ENCODE measurements at regions not wholly inside any gene's neighbourhood (a gene's known extent, or its start where the extent isn't known, plus 50 kb on each side); places are given as distances from the start of the nearest gene placed in this dataset.
"Not testable (repeated sequence)": the region's sequence is repeated elsewhere in the genome, so short reads cannot be mapped to it uniquely, and the experiment has no call there.

DNA sequence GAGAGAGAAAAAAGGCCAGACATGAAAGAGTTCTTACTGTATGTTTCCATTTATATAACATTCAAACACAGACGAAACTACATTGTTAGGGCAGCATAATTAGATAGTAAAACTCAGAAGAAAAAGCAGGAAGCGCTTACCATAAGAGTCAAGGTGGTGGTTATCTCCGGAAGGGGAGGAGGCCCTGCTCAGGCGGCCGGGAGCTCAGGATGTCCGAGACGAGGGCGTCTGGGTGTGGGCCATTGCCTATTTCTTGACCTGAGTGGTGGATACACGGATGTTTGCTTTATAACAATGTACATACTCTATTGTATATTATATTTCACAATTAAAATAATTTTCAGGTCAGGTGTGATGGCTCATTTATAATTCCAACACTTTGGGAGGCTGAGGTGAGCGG, 80.9 kb upstream of the COL5A1 start:
- no peak for DNase-seq (ENCODE audit: low spot score)

DNA sequence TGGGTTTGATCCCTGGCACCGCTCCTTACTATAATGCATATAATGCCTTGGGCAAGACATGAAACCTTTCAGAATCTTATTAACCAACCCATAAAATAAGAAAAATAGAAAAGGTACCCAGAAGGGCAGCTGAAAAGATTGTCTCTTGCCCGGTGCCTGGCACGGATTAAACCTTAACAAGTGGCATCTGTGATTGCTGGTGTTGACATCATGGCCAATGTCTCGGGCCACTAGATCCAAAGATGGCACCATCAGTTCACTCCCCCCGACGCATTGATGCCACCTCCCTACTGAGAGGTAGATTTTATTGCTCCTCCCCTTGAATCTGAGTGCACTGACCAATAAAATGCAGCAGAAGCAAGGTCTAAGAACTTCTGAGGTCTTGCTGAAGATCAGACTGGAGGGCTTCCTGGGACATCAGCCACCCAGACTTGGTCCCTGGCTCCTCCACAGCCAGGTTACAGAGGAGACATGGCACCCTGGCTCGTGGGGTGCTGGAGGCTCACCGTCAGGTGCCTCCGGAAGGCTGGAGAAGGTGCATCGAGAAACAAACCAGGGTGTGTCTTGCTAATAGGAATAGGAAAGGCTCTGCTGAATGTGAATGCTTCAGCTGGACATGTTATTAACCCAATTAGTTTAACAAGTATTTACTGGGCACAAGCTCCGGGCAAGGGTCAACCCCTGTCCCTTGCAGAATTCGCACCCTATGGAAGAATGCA, 80.0 kb upstream of the COL5A1 start:
- no peak for DNase-seq (ENCODE audit: low spot score)

DNA sequence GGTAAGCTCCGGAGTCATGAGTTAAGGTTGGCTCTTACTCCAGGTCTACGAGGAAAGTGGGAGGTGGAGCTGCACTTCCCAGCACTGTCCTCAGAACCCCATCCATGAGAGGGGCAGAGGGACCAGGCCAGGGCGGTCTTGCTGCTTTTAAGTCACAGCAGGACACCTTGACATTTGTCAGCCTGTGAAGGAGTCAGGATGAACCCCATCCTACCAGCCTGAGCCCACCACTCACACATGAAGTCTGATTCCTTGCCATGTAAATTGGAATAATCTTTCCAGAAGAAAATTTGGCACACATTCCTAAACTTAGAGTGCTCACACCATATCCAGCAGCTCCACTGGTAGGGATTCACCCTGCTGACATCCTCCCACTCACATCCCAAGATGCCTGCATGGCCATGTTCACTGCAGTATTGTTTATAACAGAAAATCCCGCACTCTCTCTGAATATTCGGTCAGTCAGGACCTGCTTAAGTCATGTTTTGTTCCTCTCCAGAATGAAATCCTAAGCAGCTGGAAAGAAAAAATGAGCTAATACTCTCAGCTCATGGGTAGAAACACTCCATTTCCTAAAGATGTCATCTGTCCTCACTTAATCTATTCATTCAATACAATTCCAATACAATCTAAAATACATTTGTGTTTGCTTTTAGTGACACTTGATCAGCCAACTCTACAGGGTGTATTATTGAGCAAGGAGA, 79.3 kb upstream of the COL5A1 start:
- no peak for DNase-seq (ENCODE audit: low spot score)

DNA sequence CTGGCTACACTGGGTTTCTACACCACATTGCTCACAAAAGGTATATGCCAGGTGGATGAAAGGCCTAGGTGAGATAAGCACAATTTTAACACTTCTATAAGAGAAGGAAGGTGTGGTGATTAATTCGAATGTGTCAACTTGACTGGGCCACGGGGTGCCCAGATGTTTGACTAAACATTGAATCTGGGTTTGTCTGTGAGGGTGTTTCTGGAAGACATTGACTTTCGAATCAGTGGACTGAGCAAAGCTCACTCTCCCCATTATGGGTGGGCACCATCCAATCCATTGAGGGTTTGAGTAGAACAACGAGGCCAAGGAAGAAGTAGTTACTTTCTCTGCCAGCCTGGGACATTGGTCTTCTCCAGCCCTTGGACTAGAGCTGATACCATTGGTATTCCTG, 78.2 kb upstream of the COL5A1 start:
- no peak for DNase-seq (ENCODE audit: low spot score)

DNA sequence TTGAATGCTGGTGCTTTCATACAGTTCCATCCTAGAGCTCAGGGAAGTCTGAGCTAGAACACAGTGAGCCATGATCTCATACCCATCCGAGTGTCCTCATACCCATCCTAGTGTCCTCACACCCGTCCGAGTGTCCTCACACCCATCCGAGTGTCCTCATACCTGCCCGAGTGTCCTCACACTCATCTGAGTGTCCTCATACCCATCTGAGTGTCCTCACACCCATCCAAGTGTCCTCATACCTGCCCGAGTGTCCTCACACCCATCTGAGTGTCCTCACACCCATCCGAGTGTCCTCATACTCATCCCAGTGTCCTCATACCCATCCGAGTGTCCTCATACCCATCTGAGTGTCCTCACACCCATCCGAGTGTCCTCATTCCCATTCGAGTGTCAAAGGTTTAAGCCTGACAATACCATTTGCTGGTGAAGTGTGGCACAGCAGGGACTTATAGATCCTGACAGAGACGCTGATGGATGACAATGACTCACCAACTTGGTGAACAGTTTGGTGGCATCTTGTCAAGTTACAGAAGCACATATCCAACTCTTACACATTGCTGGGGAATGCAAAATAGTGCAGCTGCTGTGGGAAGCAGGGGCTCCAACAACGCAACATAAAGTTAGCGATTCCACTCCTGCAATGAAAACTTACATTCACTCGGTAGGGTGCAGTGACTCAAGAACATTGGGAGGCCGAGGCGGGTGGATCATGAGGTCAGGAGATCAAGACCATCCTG, 77.0 kb upstream of the COL5A1 start:
- DNase-seq (ENCODE audit: low spot score) = peak; percentile 99

DNA sequence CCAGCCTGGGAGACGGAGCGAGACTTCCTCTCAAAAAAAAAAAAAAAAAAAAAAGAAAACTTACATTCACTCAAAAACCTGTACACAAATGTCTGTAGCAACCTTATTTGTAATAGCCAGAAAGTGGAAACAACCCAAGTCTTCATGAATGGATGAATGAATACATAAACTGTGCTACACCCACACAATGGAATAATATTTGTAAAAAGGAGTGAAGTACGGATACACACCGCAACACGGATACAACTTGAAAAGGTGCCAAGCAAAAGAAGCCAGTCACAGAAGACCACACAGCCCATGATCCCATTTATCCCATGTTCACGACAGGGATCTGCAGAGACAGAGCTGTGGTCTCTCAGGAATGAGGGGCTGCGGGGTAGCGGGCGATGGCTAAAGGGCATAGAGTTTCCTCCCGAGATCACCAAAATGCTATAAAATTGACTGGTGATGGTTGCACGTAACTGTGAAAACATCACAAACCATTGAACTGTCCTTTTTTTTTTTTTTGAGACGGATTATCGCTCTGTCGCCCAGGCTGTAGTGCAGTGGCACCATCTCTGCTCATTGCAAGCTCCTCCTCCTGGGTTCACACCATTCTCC, 76.2 kb upstream of the COL5A1 start:
- DNase-seq (ENCODE audit: low spot score) = no peak

DNA sequence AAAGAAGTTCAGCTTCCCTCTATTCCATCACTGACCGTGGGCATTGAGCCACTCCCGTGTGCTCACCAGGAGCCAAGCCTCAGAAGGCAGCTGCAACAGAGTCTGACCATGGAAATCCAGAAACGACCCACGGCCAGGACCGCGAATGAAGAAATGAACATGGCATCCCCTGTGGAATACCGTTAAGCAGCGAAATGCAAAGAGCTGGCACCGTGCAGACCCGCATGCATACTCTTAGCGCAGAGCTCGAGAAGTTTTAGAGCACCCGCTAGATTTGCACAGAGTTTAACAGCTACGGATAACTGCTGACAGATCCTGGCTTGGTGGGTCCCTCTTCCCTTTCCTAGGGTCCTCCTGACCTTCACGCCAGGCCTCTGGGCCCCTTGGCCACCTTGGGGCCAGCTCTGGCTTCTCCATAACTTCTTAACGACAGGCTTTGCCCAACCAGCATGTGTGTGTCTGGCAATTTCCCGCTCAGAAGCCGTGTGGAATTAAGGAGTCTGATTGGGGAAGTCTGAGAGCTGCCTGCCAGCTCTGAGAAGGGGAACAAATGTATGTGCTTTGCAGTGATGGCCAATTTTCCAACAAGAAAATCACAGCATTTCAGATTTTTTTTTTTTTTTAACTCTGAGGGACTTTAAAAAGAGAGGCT, 75.3 kb upstream of the COL5A1 start:
- DNase-seq (ENCODE audit: low spot score) = no peak

DNA sequence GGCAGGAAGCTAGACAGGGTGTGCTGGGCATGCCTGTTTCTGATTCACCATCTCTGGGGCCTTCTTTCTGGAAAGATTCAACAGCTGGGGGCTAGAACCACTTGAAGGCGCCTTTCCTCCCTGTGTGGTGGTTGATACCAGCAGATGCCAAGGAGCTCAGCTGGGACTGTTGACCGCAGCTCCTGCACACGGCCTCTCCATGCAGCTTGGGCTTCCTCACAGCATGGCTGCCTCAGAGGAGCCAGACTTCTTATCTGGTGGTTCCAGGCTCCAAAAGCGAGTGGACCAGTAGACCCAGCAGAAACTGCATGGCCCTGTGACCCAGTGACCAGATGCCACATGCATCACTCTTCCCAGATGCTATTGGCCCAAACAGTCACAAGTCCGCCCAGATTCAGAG, 74.7 kb upstream of the COL5A1 start:
- DNase-seq (ENCODE audit: low spot score) = no peak

DNA sequence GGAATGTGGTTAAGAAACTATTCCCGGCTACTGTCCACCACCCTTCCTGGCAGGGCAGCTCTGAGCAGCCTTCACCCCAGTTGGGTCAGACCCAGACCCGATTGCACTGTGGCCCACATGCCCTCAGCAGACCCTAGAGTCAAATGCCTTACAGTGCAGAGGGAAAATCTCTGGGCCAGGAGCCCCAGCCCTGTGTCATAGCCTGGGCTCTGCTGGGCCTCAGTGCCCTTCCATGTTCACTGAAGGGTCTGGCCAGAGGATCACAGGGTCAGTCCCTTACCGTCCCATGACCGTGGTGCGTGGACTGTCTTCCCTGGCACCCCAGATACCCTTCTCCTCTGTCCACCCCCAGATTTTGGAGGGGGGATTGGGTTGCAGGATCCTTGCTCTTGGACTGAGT, 73.5 kb upstream of the COL5A1 start:
- DNase-seq (ENCODE audit: low spot score) = no peak

DNA sequence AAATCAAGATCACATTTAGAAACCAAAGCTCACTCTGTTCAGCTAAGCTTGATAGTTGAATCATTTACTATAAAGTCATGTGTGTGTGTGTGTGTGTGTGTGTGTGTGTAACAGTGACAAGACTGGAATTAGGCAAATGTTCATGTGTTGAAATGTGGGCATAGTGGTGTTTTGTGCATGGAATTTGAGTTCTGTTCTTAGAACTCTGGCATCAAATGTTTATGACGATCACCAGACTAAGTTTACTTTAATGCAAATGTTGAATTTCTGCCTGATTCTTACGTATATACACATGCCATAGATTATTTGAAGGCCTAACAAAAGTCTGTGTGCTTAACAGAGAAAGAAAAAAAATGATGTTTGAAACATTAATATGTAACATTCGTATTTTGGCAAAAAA, 72.8 kb upstream of the COL5A1 start:
- DNase-seq (ENCODE audit: low spot score) = no peak

DNA sequence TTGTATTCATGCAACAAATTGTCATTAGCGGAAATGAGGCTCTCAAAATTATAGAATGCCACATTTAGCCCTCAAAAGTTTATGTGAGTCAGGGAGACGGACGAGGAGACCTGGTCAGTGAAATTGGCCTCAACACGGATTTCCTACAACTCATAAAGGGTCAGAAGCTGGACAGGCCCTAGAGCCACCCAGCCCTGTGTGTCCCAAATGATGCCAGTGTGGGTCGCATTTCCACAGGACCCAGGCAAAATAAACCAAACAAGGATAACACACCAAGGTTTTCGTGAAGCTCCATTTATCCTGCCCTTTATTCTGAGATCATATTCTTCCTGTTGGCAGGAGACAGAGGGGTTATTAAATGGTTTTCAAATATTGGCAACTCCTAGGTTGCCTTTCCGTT, 72.0 kb upstream of the COL5A1 start:
- no peak for DNase-seq (ENCODE audit: low spot score)

DNA sequence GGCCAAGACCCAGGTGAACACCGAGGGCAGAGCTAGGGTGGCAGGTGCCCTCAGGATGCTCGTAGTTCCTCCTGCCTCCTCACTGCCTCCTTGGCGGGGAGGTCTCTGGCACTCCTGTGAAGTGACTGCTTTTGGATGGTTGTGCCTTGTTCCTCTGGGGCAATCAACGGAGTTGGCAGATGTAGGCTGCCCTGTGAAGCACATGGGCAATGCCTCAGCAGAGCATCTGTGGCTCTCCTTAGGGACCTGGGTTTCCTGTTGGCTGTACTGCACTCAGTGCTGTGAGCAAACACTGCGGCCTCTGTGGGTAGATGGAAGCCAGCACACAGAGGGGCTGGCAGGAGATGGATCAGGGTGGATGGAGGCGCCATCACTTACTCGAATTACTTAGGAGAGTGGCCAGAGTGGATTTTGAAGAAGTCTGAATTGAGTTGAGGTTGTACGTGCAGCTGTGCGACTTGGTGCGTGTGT, 71.4 kb upstream of the COL5A1 start:
- no peak for DNase-seq (ENCODE audit: low spot score)

DNA sequence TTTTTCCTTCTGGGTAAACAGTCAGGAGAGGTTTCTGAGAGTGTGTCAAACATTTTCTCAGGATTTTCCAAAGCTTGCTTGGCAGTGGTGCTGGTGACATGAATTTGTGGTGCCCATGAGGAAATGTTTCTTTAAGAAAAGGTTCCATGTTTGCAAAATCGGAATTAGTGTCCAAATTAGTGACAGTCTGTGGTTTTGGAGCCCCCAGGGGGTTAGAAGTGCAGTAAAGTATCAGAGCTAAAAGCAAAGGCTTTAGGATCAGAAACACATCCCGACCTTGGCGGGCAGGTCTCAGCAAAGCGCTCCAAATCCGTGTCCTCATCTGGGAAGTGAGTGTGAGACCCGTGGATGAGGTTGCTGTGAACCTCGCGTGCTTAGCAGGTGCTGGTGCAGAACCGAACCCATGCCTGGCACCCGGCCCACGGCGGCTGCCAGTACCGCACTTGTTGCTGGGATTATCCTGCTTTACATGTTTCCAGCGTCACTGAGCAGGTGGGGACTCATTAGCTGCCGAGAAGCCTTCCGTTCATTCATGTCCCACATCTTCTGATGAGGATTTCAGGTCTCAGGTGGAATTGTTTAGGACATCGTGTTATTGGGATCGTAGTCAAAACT, 70.8 kb upstream of the COL5A1 start:
- no peak for DNase-seq (ENCODE audit: low spot score)

DNA sequence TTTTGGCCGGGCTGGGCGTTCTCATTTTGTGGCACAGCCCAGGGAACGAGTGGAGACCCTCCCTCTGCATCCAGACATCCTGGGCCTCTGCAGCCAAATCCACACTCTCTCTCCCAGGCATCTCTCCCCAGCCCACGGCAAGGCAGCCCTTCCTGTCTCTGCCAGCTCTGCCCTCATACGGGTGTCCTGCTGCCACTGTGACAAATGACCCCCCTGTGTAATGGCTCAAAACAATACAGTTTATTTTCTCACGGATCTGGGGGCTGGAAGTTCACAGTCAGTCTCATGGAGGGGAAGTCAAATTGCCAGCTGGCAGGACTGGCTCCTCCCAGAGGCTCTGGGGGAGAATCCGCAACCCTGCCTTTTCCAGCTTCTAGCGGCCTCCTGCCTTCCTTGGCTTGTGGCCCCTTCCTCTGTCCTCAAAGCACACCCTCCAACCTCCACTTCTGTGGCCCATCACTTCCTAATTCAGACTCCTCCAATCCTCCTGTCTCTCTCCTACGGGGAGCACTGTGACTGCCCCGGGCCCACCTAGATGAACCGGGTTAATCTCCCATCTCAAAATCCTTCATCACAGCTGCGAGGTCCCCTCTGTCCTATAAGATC, 70.2 kb upstream of the COL5A1 start:
- no peak for DNase-seq (ENCODE audit: low spot score)

DNA sequence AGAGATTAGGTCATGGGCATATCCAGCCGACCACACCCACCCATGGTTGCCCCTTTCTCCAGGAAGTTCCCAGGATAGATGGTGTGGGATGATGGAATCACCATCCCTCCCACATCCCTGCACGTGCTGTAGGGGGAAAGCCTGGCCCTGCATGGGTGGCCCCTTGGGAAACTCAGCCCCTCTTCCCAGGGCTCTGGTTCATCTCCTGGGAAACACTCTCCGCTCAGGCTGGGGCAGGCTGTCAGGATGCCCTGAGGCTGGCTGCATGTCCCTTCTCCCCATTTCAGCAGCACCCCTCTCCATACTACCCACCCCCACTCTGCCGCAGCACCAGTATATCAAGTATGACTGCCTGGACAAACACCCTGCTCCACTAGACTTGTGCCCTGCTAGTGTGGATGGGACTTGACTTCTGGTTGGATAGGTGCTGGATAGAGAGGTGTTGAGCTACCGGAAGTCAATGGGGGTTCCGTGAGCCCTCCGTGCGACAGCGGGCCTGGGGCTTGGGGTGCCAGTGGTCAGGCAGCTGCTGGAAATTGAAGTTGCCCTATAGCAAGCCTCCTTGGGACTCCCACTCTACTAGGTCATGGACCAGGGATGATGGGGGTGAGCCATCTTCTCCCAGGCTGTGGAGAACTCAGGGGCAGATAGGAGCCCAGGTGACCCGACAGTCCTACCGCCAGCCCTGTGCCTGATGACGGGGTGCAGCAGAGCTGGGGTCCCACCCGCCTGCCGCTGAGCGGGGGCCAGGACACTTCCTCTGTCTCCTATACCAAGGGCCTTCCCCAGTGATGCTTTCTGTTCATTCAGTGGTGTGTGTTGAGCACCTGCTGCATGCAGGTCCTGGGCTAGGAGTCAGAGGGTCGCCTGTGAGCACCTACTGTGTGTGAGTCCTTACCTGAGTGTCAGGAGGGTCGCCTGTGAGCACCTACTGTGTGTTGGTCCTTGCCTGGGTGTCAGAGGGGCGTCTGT, 69.4 kb upstream of the COL5A1 start:
- DNase-seq (ENCODE audit: low spot score) = peak; percentile 42

DNA sequence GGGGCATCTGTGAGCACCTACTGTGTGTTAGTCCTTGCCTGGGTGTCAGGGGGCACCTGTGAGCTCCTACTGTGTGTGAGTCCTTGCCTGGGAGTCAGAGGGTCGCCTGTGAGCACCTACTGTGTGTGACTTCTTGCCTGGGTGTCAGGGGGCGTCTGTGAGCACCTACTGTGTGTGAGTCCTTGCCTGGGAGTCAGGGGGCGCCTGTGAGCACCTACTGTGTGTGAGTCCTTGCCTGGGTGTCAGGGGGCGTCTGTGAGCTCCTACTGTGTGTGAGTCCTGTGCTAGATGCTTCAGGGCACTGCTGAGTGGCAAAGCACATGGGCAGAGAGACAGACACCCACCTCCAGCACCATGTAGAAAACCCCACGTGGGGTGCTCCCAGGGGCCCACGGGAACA, 66.9 kb upstream of the COL5A1 start:
- not testable (repeated sequence) for DNase-seq (ENCODE audit: low spot score)

DNA sequence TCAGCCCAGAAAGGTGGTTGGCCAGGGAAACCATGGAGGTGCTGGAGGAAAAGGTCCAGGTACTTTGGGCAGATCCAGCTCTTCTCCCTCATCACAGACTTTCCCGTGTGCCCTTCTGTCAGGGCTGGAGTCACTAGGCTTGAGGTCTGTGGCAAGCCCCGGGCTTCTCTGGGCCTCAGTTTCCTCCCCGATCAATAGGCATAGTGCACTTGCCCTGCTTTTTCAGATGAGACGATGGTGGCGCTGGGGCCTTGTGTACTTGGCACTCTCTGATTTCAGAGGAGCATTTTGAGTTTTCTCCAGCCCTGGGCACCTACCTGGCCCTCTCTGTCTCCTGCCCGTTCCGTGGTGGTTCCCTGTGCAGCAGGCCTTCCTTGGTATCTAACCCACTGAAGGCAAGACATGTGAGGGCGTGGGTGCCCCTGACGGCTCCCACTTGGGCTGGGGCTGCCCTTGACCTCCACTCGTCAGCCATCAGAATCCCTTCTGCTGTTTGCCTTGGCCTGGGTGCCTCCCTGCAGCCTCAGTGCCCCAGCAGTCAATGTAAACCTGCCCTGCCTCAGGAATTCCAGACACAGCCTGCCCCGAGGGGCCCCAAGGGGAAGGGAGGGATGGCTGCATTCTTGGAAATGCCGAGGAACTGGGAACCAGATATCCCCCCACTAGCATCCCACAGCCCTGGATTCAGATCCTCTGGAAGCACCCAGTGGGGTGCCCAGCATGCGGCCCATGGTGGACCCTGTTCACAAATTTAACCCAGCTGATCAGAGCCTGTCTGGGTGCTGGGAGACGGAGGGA, 66.3 kb upstream of the COL5A1 start:
- DNase-seq (ENCODE audit: low spot score) = no peak

DNA sequence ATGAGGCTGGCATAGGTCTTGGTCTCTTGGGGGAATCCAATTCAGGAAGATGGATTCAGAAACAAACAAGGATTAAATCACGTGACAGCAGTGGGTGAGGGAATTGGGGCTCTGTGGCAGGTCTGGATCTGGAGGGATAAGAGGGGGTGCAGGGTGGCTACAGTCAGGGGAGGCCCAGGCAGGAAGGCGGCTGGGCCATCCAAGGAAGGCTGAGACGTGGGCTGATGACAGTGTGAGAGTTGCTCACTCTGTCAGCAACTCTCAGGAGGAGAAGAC, 65.8 kb upstream of the COL5A1 start:
- DNase-seq (ENCODE audit: low spot score) = no peak

DNA sequence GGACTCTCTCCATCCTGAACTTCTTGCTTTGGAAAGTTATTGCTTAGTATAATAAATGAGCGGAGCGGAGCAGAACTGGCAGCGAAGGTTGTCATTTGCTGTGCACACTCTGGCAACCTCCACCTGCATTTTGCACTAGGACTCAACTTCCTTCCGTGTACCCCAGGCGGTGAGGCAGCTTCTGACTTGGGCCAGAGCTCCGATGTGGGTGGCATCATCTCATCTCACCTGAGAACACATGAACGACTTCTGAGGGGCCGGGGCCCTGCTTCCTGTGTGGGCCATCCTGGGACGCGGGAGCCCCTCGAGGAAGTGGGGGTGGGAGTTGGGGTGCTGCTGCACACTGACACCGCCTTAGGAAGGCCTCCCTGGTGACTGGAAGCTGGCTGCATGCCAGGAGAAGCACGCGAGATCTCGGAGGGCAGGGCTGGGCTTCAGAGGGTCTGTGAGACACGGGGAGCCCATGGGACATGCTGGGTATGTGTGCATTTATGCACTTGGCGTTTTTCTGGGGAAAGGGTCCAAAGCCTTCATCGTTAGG, 56.5 kb upstream of the COL5A1 start:
- no peak for DNase-seq (ENCODE audit: low spot score)

Data from A172 (cell line).